ENCODE measurements at regions not wholly inside any gene's neighbourhood (a gene's known extent, or its start where the extent isn't known, plus 50 kb on each side); places are given as distances from the start of the nearest gene placed in this dataset.
A peak's percentile ranks its signal among the peaks of the same experiment; 100 is the strongest.

- TF ChIP-seq THAP9 (CRISPR knock-in tag; IDR thresholded peaks at IDR 0.05; ENCODE audit: borderline replicate concordance), result peak; percentile 45; the same call in 1 of the 2 replicates
- peak; percentile 87; the same call in 1 of the 2 replicates for TF ChIP-seq FOXO1 (CRISPR knock-in tag; IDR thresholded peaks at IDR 0.05)
- no peak for TF ChIP-seq NONO (IDR thresholded peaks at IDR 0.05)
- TF ChIP-seq NONO (CRISPR knock-in tag; conservative IDR thresholded peaks at IDR 0.05), result peak; percentile 47; the same call in 1 of the 2 replicates
- no peak for TF ChIP-seq NFYB (CRISPR knock-in tag; IDR thresholded peaks at IDR 0.05)
- no peak for TF ChIP-seq HOMEZ (CRISPR knock-in tag; IDR thresholded peaks at IDR 0.05; ENCODE audit: low read depth)
- TF ChIP-seq FOXK1 (CRISPR knock-in tag; IDR thresholded peaks at IDR 0.05; ENCODE audit: borderline replicate concordance, low read depth), result peak; percentile 89
- peak; percentile 62; the same call in 1 of the 2 replicates for TF ChIP-seq ZNF614 (CRISPR knock-in tag; IDR thresholded peaks at IDR 0.05; ENCODE audit: borderline replicate concordance)
- no peak for TF ChIP-seq CHCHD3 (CRISPR knock-in tag; IDR thresholded peaks at IDR 0.05)
- peak; percentile 64; the same call in 1 of the 2 replicates for TF ChIP-seq POGK (CRISPR knock-in tag; conservative IDR thresholded peaks at IDR 0.05)
- no peak for TF ChIP-seq ZNF550 (CRISPR knock-in tag; IDR thresholded peaks at IDR 0.05; ENCODE audit: borderline replicate concordance)
- no peak for TF ChIP-seq JARID2 (CRISPR knock-in tag; IDR thresholded peaks at IDR 0.05; ENCODE audit: insufficient replicate concordance)
- peak; percentile 73 for TF ChIP-seq IRF2 (CRISPR knock-in tag; IDR thresholded peaks at IDR 0.05)
- peak; percentile 59; the same call in 1 of the 2 replicates for TF ChIP-seq ZNF331 (CRISPR knock-in tag; IDR thresholded peaks at IDR 0.05)
- 0 out of 2 replicates have a peak, but pooled peaks have one; percentile 43 for TF ChIP-seq ZNF580 (CRISPR knock-in tag; IDR thresholded peaks at IDR 0.05; ENCODE audit: borderline replicate concordance, low read depth)
- no peak for TF ChIP-seq CREB1 (IDR thresholded peaks at IDR 0.05)
- TF ChIP-seq CREB1 (CRISPR knock-in tag; IDR thresholded peaks at IDR 0.05), result no peak
- peak; percentile 70; the same call in 1 of the 2 replicates for TF ChIP-seq CBFB (CRISPR knock-in tag; IDR thresholded peaks at IDR 0.05)
- TF ChIP-seq ZBTB43 (CRISPR knock-in tag; conservative IDR thresholded peaks at IDR 0.05), result 0 out of 2 replicates have a peak, but pooled peaks have one; percentile 38
- TF ChIP-seq NFKB2 (CRISPR knock-in tag; IDR thresholded peaks at IDR 0.05; ENCODE audit: borderline replicate concordance), result peak; percentile 44; the same call in 1 of the 2 replicates
- no peak for TF ChIP-seq ZNF563 (CRISPR knock-in tag; IDR thresholded peaks at IDR 0.05)
- TF ChIP-seq THAP11 (CRISPR knock-in tag; IDR thresholded peaks at IDR 0.05), result no peak
Observed at GRCh38 chr14:101226603-101227425, 323.3 kb upstream of the RTL1 start (continued).
